Thyroid gland (tissue), 4 donors: ENCODE measurements at regions not wholly inside any gene's neighbourhood (a gene's known extent, or its start where the extent isn't known, plus 50 kb on each side); places are given as distances from the start of the nearest gene placed in this dataset.

Experiments used
- DNase-seq, 2 donors: peaks; one replicate each; pipeline ENCODE4 v3.0.0-alpha.2; 2019
- H3K27ac ChIP-seq, 3 donors: fragments of 200-600 bp; sonication (generic); 1 replicate in 2 of 3; 2 replicates in 1 of 3; pipeline ENCODE4 v1.5.1; 2016 to 2019; ENCODE audit warnings: mild to moderate bottlenecking in 1 of 3, moderate library complexity in 1 of 3
- H3K27me3 ChIP-seq: fragments of 200-600 bp; sonication (generic); one replicate; pipeline ENCODE4 v1.5.1; 2019
- H3K36me3 ChIP-seq, 2 donors: fragments of 200-600 bp; sonication (generic); one replicate each; pipeline ENCODE4 v1.5.1; 2016 to 2019
- H3K4me1 ChIP-seq, 2 donors: fragments of 200-600 bp; sonication (generic); one replicate each; pipeline ENCODE4 v1.5.1; 2017 to 2019
- H3K4me3 ChIP-seq, 3 donors: fragments of 200-600 bp; sonication (generic); replicated peaks in 1 of 3; 1 replicate in 2 of 3; 2 replicates in 1 of 3; pipeline ENCODE4 v1.5.1; 2016; ENCODE audit warnings: mild to moderate bottlenecking in 1 of 3
- H3K9me3 ChIP-seq: fragments of 200-600 bp; sonication (generic); one replicate; pipeline ENCODE4 v1.5.1; 2017
- POLR2A ChIP-seq, 2 donors: fragments of 450-650 bp; IDR thresholded peaks; one replicate each; pipeline ENCODE4 v1.6.1; 2017; ENCODE audit warnings: antibody characterized with exemption in 2 of 2, mild to moderate bottlenecking in 2 of 2, moderate library complexity in 1 of 2
- WGBS, 2 donors: methylation state at CpG; one replicate each; pipeline ENCODE4 v1.1.5; 2017; 5-methylcytosine and 5-hydroxymethylcytosine counted together
- intact Hi-C: fragments of 100-400 bp; cut with DNase I; formaldehyde crosslinking; loops from one replicate; pipeline ENCODE4 v1.15.1; 2023
- TF ChIP-seq, protein P1 (sequence below), 6 experiments: fragments of 200-600 bp in 3 of 6; fragments of 450-650 bp in 3 of 6; sonication (generic) in 3 of 6; IDR thresholded peaks; one replicate each; pipeline ENCODE4 v1.5.1; 2016 to 2019; ENCODE audit warnings: antibody characterized with exemption in 6 of 6, mild to moderate bottlenecking in 2 of 6, inconsistent platforms in 1 of 6, moderate library complexity in 1 of 6

DNA sequence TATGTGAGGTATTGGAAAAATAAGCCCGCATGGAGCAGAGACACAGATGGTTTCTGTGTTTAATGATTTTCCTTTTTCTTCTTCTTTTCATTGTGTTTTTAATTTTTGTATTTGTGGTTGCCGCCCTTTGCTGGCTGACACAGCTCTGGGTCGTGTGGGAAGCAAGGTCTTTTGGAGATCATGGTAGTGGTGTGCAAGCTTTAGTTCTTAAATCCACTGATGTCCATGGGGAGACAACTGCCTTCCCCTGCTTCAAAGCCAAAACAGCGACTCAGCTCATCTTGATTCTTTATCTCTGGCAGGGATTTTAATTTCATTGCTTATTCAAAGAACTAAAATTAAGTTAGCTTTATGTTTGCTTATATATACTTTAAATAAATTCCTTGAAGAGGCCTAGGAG is 711.3 kb upstream of the SGCG start:
- Histone ChIP-seq H3K27ac (no peak overlapping the region), H3K27me3 (no peaks in the 10 kb centered on the region), H3K9me3 (no peaks in the 10 kb centered on the region), H3K36me3 (no peaks in the 10 kb centered on the region), H3K4me1 (peaks cover 3 to 7% of the 10 kb centered on the region in 2 donors), H3K4me3 (no peak overlapping the region)
- DNase-seq, result no peak
- intact Hi-C loops, result no loop called here
- TF ChIP-seq, protein P1, sequence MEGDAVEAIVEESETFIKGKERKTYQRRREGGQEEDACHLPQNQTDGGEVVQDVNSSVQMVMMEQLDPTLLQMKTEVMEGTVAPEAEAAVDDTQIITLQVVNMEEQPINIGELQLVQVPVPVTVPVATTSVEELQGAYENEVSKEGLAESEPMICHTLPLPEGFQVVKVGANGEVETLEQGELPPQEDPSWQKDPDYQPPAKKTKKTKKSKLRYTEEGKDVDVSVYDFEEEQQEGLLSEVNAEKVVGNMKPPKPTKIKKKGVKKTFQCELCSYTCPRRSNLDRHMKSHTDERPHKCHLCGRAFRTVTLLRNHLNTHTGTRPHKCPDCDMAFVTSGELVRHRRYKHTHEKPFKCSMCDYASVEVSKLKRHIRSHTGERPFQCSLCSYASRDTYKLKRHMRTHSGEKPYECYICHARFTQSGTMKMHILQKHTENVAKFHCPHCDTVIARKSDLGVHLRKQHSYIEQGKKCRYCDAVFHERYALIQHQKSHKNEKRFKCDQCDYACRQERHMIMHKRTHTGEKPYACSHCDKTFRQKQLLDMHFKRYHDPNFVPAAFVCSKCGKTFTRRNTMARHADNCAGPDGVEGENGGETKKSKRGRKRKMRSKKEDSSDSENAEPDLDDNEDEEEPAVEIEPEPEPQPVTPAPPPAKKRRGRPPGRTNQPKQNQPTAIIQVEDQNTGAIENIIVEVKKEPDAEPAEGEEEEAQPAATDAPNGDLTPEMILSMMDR (IDR thresholded peaks at IDR 0.05), result no peak
- no peak for TF ChIP-seq POLR2A (IDR thresholded peaks at IDR 0.05)
- WGBS, 2 donors, result 74 to 77% methylated on average over 4 of the region's 4 CpGs

DNA sequence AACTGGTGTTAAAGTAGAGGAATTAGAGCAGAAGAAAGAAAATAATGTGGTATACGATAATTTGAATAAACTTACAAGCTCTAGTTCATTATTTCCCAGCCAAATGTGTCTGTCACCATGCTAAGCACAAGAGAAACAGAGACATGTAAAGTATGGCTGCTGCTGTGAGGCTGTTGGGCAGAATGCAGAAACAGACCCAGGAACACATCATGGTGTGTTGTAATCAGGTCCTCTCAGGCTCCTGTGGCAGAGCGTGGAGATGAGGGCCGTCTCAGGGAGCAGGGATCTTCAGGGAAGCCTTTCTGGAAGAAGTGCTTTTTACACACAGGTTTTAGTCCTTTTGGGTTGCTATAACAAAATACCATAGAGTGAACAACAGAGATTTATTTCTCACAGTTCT is 710.7 kb upstream of the SGCG start:
- intact Hi-C loops, result no loop called here
- Histone ChIP-seq H3K36me3 (no peaks in the 10 kb centered on the region), H3K4me1 (peaks cover 3 to 7% of the 10 kb centered on the region in 2 donors), H3K27ac (no peak overlapping the region), H3K27me3 (no peaks in the 10 kb centered on the region), H3K9me3 (no peaks in the 10 kb centered on the region), H3K4me3 (no peak overlapping the region)
- 82 to 88% methylated on average over 3 of the region's 3 CpGs for WGBS, 2 donors
- TF ChIP-seq POLR2A (IDR thresholded peaks at IDR 0.05), result no peak
- TF ChIP-seq, protein P1 (IDR thresholded peaks at IDR 0.05), result no peak
- DNase-seq, result no peak

DNA sequence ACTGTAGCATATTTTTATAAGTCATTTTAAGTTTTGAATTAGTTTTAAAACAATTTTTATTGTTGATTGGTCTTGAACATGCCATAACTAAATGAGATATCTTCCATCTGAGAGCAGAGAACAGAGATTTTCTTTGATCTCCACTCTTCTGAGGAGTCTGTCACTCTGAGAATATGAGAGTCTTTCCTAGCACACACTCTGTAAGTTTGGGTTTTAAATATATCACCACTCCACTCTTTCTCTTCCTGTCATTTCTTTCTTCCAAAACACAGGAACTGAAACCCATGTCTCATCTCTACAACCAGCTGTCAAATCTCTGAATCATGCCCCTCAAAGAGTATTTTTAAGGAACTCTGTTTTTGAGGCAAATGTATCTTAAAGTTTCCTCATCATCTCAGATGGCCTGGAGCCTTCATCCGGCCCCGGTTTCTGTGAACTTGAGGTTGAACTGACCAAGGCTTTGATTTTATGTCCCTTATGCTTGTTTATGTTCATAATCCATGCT is 698.2 kb upstream of the SGCG start:
- H3K4me1 ChIP-seq, result no peaks in the 10 kb centered on the region
- DNase-seq, result no peak
- no peak overlapping the region for H3K27ac ChIP-seq
- intact Hi-C loops, result no loop called here
- H3K4me3 ChIP-seq, result no peak overlapping the region
- no peaks in the 10 kb centered on the region for H3K9me3 ChIP-seq
- no peaks in the 10 kb centered on the region for H3K27me3 ChIP-seq
- H3K36me3 ChIP-seq, result no peaks in the 10 kb centered on the region
- TF ChIP-seq POLR2A (IDR thresholded peaks at IDR 0.05), result no peak
- TF ChIP-seq, protein P1 (IDR thresholded peaks at IDR 0.05), result no peak
- 84 to 93% methylated on average over 2 of the region's 2 CpGs for WGBS, 2 donors

DNA sequence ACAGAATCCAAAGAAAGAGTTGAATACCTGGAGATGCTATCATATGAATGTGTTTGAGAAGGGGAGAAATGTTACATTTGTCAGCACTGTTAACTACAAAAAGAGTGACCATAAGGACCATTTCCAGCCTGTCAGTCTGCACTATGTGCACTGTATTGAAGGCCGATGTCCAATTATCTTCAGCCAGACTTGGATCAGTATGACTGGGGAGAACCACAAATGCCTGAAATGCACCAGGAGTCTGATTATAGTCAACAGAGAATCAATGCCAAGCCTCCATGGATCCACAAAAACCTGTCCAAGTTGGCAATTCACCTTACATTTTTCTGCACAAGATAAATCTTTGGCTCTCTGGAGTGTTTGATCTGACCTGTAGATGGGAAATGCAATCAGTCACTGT is 697.5 kb upstream of the SGCG start:
- Histone ChIP-seq H3K27me3 (no peaks in the 10 kb centered on the region), H3K36me3 (no peaks in the 10 kb centered on the region), H3K4me3 (no peak overlapping the region), H3K27ac (no peak overlapping the region), H3K9me3 (no peaks in the 10 kb centered on the region), H3K4me1 (no peaks in the 10 kb centered on the region)
- DNase-seq, result no peak
- intact Hi-C loops, result no loop called here
- no peak for TF ChIP-seq POLR2A (IDR thresholded peaks at IDR 0.05)
- TF ChIP-seq, protein P1 (IDR thresholded peaks at IDR 0.05), result no peak
- WGBS, 2 donors, result 86 to 95% methylated on average over 1 of the region's 1 CpG

DNA sequence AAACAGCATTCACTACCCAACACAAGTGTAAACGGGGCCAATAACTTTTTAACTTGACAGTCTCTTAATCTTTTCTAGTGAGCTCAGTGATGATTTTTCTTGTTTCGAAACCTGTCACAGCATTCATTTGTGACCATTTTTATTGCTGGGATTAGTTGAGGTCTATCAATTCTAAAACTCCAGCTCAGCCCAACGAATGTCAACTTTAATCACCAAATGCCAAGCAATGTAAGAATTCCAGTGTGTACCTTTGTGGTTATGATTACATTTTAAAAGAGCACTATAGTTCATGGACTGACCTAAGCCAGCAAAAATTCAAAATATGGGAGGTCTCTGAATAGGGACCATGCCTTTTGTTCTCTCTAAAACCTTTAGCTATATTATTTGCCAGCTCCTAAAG is 694.3 kb upstream of the SGCG start:
- TF ChIP-seq, protein P1 (IDR thresholded peaks at IDR 0.05), result no peak
- TF ChIP-seq POLR2A (IDR thresholded peaks at IDR 0.05), result no peak
- Histone ChIP-seq H3K9me3 (no peaks in the 10 kb centered on the region), H3K4me3 (no peak overlapping the region), H3K27ac (no peak overlapping the region), H3K4me1 (no peaks in the 10 kb centered on the region), H3K36me3 (no peaks in the 10 kb centered on the region), H3K27me3 (no peaks in the 10 kb centered on the region)
- intact Hi-C loops, result no loop called here
- no peak for DNase-seq
- WGBS, 2 donors, result 75 to 77% methylated on average over 3 of the region's 3 CpGs
